HEK293 (cell line): ENCODE measurements at regions not wholly inside any gene's neighbourhood (a gene's known extent, or its start where the extent isn't known, plus 50 kb on each side); places are given as distances from the start of the nearest gene placed in this dataset.
A peak's percentile ranks its signal among the peaks of the same experiment; 100 is the strongest.

Source experiments
- GLIS1 ChIP-seq: fragments of 450-650 bp; formaldehyde crosslinking; IDR thresholded peaks from 2 replicates; pipeline ENCODE4 v1.5.1; 2016; ENCODE audit warnings: missing biosample characterization, missing genetic modification characterization
- GLIS2 ChIP-seq: fragments of 450-650 bp; formaldehyde crosslinking; IDR thresholded peaks from 2 replicates; pipeline ENCODE4 v1.5.1; 2016; ENCODE audit warnings: missing biosample characterization, missing genetic modification characterization
- ZBTB1 ChIP-seq: fragments of 450-650 bp; formaldehyde crosslinking; IDR thresholded peaks from 2 replicates; pipeline ENCODE4 v1.5.1; 2016; ENCODE audit warnings: missing biosample characterization, missing genetic modification characterization
- ZBTB17 ChIP-seq: fragments of 450-650 bp; formaldehyde crosslinking; IDR thresholded peaks from 2 replicates; pipeline ENCODE4 v1.5.1; 2016; ENCODE audit warnings: missing biosample characterization, missing genetic modification characterization
- ZBTB20 ChIP-seq: fragments of 450-650 bp; formaldehyde crosslinking; IDR thresholded peaks from 2 replicates; pipeline ENCODE4 v1.5.1; 2016; ENCODE audit warnings: missing biosample characterization, missing genetic modification characterization
- ZBTB48 ChIP-seq: fragments of 450-650 bp; formaldehyde crosslinking; IDR thresholded peaks from 2 replicates; pipeline ENCODE4 v1.5.1; 2016; ENCODE audit warnings: missing biosample characterization, missing genetic modification characterization
- ZBTB8A ChIP-seq: fragments of 450-650 bp; formaldehyde crosslinking; IDR thresholded peaks from 2 replicates; pipeline ENCODE4 v1.5.1; 2016; ENCODE audit warnings: missing biosample characterization, missing genetic modification characterization
- ZNF155 ChIP-seq: fragments of 450-650 bp; formaldehyde crosslinking; IDR thresholded peaks from 2 replicates; pipeline ENCODE4 v1.5.1; 2016; ENCODE audit warnings: missing biosample characterization, missing genetic modification characterization
- ZNF354C ChIP-seq: fragments of 450-650 bp; formaldehyde crosslinking; IDR thresholded peaks from 2 replicates; pipeline ENCODE4 v1.5.1; 2016; ENCODE audit warnings: missing biosample characterization, missing genetic modification characterization, low read depth, borderline replicate concordance
- ZNF501 ChIP-seq: fragments of 450-650 bp; formaldehyde crosslinking; IDR thresholded peaks from 2 replicates; pipeline ENCODE4 v1.5.1; 2016; ENCODE audit warnings: missing biosample characterization, missing genetic modification characterization
- ZNF660 ChIP-seq: fragments of 450-650 bp; IDR thresholded peaks from 2 replicates; pipeline ENCODE4 v1.5.1; 2018; ENCODE audit warnings: missing biosample characterization, mild to moderate bottlenecking, missing genetic modification characterization
- ZNF707 ChIP-seq: fragments of 450-650 bp; formaldehyde crosslinking; IDR thresholded peaks from 2 replicates; pipeline ENCODE4 v1.5.1; 2016; ENCODE audit warnings: missing biosample characterization, missing genetic modification characterization
- ZNF785 ChIP-seq: fragments of 450-650 bp; formaldehyde crosslinking; IDR thresholded peaks from 2 replicates; pipeline ENCODE4 v1.5.1; 2016; ENCODE audit warnings: missing biosample characterization, missing genetic modification characterization
- ZXDB ChIP-seq: fragments of 450-650 bp; formaldehyde crosslinking; IDR thresholded peaks from 2 replicates; pipeline ENCODE4 v1.5.1; 2016; ENCODE audit warnings: missing biosample characterization, missing genetic modification characterization
- TF ChIP-seq, protein P1 (sequence below): fragments of 450-650 bp; formaldehyde crosslinking; IDR thresholded peaks from 2 replicates; pipeline ENCODE4 v1.5.1; 2017; ENCODE audit warnings: missing biosample characterization, missing genetic modification characterization
- TF ChIP-seq, protein P2 (sequence below): fragments of 450-650 bp; formaldehyde crosslinking; conservative IDR thresholded peaks from 2 replicates; pipeline ENCODE4 v1.5.1; 2016; ENCODE audit warnings: low read depth, missing biosample characterization, missing genetic modification characterization
- TF ChIP-seq, protein P3 (sequence below): fragments of 450-650 bp; formaldehyde crosslinking; IDR thresholded peaks from 2 replicates; pipeline ENCODE4 v1.5.1; 2016; ENCODE audit warnings: missing biosample characterization, missing genetic modification characterization, borderline replicate concordance
- TF ChIP-seq, protein P4 (sequence below): fragments of 450-650 bp; formaldehyde crosslinking; IDR thresholded peaks from 2 replicates; pipeline ENCODE4 v1.5.1; 2016; ENCODE audit warnings: missing biosample characterization, missing genetic modification characterization
- TF ChIP-seq, protein P5 (sequence below): fragments of 450-650 bp; formaldehyde crosslinking; IDR thresholded peaks from 2 replicates; pipeline ENCODE4 v1.5.1; 2016; ENCODE audit warnings: missing biosample characterization, missing genetic modification characterization
- TF ChIP-seq, protein P6 (sequence below): fragments of 450-650 bp; formaldehyde crosslinking; IDR thresholded peaks from 2 replicates; pipeline ENCODE4 v1.5.1; 2016; ENCODE audit warnings: missing biosample characterization, missing genetic modification characterization, low read depth
- TF ChIP-seq, protein P7 (sequence below): fragments of 450-650 bp; formaldehyde crosslinking; IDR thresholded peaks from 2 replicates; pipeline ENCODE4 v1.5.1; 2017; ENCODE audit warnings: missing biosample characterization, missing genetic modification characterization

DNA sequence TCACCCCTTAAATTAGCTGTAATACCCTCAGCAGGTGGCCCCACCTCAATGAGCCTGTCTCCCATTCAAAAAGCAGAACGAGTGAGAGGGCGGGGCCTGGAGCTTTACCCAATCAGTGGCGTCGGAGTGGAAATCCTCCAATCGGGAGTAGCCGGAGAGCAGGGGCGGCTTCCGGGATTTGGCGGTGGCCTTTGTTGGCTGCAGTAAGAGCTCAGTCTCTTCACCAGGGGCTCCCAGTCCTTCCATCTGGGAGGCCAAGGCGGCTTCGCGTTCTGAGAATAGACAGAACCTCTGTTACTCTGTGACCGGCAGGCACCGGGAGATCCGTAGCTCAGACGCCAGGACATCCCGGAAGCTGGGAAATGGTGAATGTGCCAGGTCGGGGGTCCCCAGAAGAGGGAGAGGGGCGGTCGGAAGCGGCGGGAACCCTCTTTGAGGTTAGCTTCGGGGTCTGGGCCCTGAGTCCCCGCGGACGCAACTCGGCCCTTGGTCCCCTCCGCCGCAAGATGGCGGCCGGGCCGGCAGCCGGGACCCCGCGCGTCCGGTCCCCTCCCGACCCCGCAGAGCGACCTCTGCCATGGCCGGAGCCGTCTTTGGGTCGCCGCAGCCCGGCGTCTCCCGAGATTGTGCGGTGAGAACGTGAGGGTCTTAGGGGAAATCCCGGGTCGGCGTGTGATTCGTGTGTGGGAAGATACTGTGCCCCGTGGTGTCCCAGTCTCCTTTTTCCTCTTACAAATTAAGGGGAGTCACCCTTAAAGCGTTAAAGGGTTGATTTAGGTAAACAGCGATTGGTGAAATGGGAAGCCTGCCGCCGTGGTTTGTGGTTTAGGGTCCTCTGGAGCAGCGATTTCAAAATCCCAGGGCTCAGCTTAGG, 160.3 kb upstream of the ZNF267 start (continued):
- TF ChIP-seq, protein P1, sequence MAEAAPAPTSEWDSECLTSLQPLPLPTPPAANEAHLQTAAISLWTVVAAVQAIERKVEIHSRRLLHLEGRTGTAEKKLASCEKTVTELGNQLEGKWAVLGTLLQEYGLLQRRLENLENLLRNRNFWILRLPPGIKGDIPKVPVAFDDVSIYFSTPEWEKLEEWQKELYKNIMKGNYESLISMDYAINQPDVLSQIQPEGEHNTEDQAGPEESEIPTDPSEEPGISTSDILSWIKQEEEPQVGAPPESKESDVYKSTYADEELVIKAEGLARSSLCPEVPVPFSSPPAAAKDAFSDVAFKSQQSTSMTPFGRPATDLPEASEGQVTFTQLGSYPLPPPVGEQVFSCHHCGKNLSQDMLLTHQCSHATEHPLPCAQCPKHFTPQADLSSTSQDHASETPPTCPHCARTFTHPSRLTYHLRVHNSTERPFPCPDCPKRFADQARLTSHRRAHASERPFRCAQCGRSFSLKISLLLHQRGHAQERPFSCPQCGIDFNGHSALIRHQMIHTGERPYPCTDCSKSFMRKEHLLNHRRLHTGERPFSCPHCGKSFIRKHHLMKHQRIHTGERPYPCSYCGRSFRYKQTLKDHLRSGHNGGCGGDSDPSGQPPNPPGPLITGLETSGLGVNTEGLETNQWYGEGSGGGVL (tag by site-specific recombination), result no peak
- no peak for TF ChIP-seq ZNF707
- 0 out of 2 replicates have a peak, but pooled peaks have one; percentile 16 for TF ChIP-seq GLIS1 (tag by site-specific recombination)
- TF ChIP-seq, protein P2, sequence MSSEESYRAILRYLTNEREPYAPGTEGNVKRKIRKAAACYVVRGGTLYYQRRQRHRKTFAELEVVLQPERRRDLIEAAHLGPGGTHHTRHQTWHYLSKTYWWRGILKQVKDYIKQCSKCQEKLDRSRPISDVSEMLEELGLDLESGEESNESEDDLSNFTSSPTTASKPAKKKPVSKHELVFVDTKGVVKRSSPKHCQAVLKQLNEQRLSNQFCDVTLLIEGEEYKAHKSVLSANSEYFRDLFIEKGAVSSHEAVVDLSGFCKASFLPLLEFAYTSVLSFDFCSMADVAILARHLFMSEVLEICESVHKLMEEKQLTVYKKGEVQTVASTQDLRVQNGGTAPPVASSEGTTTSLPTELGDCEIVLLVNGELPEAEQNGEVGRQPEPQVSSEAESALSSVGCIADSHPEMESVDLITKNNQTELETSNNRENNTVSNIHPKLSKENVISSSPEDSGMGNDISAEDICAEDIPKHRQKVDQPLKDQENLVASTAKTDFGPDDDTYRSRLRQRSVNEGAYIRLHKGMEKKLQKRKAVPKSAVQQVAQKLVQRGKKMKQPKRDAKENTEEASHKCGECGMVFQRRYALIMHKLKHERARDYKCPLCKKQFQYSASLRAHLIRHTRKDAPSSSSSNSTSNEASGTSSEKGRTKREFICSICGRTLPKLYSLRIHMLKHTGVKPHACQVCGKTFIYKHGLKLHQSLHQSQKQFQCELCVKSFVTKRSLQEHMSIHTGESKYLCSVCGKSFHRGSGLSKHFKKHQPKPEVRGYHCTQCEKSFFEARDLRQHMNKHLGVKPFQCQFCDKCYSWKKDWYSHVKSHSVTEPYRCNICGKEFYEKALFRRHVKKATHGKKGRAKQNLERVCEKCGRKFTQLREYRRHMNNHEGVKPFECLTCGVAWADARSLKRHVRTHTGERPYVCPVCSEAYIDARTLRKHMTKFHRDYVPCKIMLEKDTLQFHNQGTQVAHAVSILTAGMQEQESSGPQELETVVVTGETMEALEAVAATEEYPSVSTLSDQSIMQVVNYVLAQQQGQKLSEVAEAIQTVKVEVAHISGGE (tag by site-specific recombination), result peak; percentile 59
- TF ChIP-seq ZNF354C (tag by site-specific recombination), result no peak
- TF ChIP-seq ZBTB1 (tag by site-specific recombination), result no peak
- peak; percentile 69 for TF ChIP-seq ZNF660 (tag by site-specific recombination)
- TF ChIP-seq ZNF501 (tag by site-specific recombination), result peak; percentile 42; the same call in 1 of the 2 replicates
- TF ChIP-seq, protein P3, sequence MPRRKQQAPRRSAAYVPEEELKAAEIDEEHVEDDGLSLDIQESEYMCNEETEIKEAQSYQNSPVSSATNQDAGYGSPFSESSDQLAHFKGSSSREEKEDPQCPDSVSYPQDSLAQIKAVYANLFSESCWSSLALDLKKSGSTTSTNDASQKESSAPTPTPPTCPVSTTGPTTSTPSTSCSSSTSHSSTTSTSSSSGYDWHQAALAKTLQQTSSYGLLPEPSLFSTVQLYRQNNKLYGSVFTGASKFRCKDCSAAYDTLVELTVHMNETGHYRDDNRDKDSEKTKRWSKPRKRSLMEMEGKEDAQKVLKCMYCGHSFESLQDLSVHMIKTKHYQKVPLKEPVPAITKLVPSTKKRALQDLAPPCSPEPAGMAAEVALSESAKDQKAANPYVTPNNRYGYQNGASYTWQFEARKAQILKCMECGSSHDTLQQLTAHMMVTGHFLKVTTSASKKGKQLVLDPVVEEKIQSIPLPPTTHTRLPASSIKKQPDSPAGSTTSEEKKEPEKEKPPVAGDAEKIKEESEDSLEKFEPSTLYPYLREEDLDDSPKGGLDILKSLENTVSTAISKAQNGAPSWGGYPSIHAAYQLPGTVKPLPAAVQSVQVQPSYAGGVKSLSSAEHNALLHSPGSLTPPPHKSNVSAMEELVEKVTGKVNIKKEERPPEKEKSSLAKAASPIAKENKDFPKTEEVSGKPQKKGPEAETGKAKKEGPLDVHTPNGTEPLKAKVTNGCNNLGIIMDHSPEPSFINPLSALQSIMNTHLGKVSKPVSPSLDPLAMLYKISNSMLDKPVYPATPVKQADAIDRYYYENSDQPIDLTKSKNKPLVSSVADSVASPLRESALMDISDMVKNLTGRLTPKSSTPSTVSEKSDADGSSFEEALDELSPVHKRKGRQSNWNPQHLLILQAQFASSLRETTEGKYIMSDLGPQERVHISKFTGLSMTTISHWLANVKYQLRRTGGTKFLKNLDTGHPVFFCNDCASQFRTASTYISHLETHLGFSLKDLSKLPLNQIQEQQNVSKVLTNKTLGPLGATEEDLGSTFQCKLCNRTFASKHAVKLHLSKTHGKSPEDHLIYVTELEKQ (tag by site-specific recombination), result no peak
- peak; percentile 97 for TF ChIP-seq ZXDB (tag by site-specific recombination)
- TF ChIP-seq ZNF155 (tag by site-specific recombination), result no peak
- TF ChIP-seq, protein P4, sequence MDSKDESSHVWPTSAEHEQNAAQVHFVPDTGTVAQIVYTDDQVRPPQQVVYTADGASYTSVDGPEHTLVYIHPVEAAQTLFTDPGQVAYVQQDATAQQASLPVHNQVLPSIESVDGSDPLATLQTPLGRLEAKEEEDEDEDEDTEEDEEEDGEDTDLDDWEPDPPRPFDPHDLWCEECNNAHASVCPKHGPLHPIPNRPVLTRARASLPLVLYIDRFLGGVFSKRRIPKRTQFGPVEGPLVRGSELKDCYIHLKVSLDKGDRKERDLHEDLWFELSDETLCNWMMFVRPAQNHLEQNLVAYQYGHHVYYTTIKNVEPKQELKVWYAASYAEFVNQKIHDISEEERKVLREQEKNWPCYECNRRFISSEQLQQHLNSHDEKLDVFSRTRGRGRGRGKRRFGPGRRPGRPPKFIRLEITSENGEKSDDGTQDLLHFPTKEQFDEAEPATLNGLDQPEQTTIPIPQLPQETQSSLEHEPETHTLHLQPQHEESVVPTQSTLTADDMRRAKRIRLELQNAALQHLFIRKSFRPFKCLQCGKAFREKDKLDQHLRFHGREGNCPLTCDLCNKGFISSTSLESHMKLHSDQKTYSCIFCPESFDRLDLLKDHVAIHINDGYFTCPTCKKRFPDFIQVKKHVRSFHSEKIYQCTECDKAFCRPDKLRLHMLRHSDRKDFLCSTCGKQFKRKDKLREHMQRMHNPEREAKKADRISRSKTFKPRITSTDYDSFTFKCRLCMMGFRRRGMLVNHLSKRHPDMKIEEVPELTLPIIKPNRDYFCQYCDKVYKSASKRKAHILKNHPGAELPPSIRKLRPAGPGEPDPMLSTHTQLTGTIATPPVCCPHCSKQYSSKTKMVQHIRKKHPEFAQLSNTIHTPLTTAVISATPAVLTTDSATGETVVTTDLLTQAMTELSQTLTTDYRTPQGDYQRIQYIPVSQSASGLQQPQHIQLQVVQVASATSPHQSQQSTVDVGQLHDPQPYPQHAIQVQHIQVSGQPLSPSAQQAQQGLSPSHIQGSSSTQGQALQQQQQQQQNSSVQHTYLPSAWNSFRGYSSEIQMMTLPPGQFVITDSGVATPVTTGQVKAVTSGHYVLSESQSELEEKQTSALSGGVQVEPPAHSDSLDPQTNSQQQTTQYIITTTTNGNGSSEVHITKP (tag by site-specific recombination), result peak; percentile 33; the same call in 1 of the 2 replicates
- TF ChIP-seq ZNF785, result no peak
- 0 out of 2 replicates have a peak, but pooled peaks have one; percentile 21 for TF ChIP-seq ZBTB8A
- TF ChIP-seq ZBTB17 (tag by site-specific recombination), result peak; percentile 2; the same call in 1 of the 2 replicates
- TF ChIP-seq, protein P5, sequence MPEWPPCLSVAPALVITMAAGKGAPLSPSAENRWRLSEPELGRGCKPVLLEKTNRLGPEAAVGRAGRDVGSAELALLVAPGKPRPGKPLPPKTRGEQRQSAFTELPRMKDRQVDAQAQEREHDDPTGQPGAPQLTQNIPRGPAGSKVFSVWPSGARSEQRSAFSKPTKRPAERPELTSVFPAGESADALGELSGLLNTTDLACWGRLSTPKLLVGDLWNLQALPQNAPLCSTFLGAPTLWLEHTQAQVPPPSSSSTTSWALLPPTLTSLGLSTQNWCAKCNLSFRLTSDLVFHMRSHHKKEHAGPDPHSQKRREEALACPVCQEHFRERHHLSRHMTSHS, result no peak
- peak; percentile 69 for TF ChIP-seq ZBTB48 (tag by site-specific recombination)
- no peak for TF ChIP-seq GLIS2
- TF ChIP-seq, protein P6, sequence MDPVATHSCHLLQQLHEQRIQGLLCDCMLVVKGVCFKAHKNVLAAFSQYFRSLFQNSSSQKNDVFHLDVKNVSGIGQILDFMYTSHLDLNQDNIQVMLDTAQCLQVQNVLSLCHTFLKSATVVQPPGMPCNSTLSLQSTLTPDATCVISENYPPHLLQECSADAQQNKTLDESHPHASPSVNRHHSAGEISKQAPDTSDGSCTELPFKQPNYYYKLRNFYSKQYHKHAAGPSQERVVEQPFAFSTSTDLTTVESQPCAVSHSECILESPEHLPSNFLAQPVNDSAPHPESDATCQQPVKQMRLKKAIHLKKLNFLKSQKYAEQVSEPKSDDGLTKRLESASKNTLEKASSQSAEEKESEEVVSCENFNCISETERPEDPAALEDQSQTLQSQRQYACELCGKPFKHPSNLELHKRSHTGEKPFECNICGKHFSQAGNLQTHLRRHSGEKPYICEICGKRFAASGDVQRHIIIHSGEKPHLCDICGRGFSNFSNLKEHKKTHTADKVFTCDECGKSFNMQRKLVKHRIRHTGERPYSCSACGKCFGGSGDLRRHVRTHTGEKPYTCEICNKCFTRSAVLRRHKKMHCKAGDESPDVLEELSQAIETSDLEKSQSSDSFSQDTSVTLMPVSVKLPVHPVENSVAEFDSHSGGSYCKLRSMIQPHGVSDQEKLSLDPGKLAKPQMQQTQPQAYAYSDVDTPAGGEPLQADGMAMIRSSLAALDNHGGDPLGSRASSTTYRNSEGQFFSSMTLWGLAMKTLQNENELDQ (tag by site-specific recombination), result no peak
- TF ChIP-seq ZBTB20, result peak; percentile 67; the same call in 1 of the 2 replicates
- TF ChIP-seq, protein P7, sequence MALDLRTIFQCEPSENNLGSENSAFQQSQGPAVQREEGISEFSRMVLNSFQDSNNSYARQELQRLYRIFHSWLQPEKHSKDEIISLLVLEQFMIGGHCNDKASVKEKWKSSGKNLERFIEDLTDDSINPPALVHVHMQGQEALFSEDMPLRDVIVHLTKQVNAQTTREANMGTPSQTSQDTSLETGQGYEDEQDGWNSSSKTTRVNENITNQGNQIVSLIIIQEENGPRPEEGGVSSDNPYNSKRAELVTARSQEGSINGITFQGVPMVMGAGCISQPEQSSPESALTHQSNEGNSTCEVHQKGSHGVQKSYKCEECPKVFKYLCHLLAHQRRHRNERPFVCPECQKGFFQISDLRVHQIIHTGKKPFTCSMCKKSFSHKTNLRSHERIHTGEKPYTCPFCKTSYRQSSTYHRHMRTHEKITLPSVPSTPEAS (tag by site-specific recombination), result no peak
